ENCODE measurements at regions not wholly inside any gene's neighbourhood (a gene's known extent, or its start where the extent isn't known, plus 50 kb on each side); places are given as distances from the start of the nearest gene placed in this dataset.

GRCh38 chr7:121595758-121596696 lies 199.9 kb upstream of the FAM3C start:
- no peak overlapping the region for H3K27ac ChIP-seq (replicated peaks)
- no peak for TF ChIP-seq REST (IDR thresholded peaks at IDR 0.05; ENCODE audit: insufficient replicate concordance, low read depth)
- TF ChIP-seq, protein P1, sequence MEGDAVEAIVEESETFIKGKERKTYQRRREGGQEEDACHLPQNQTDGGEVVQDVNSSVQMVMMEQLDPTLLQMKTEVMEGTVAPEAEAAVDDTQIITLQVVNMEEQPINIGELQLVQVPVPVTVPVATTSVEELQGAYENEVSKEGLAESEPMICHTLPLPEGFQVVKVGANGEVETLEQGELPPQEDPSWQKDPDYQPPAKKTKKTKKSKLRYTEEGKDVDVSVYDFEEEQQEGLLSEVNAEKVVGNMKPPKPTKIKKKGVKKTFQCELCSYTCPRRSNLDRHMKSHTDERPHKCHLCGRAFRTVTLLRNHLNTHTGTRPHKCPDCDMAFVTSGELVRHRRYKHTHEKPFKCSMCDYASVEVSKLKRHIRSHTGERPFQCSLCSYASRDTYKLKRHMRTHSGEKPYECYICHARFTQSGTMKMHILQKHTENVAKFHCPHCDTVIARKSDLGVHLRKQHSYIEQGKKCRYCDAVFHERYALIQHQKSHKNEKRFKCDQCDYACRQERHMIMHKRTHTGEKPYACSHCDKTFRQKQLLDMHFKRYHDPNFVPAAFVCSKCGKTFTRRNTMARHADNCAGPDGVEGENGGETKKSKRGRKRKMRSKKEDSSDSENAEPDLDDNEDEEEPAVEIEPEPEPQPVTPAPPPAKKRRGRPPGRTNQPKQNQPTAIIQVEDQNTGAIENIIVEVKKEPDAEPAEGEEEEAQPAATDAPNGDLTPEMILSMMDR (IDR thresholded peaks at IDR 0.05; ENCODE audit: insufficient read depth, low read length), result no peak
- TF ChIP-seq POLR2AphosphoS5 (IDR thresholded peaks at IDR 0.05; ENCODE audit: low read depth), result no peak
- TF ChIP-seq GABPA (IDR thresholded peaks at IDR 0.05; ENCODE audit: low read depth), result no peak
- no peak for TF ChIP-seq SPI1 (IDR thresholded peaks at IDR 0.05; ENCODE audit: borderline replicate concordance, low read depth)
- H3K27me3 ChIP-seq (ENCODE audit: insufficient read depth, poor library complexity, severe bottlenecking), result no peaks in the 10 kb centered on the region
- DNase-seq (ENCODE audit: low read depth in 1 of 2, low spot score in 1 of 2), result no peak
- H3K4me3 ChIP-seq (replicated peaks; ENCODE audit: insufficient read depth, low read length), result no peak overlapping the region

GRCh38 chr7:121591926-121592325 lies 195.8 kb upstream of the FAM3C start:
- no peaks in the 10 kb centered on the region for H3K27me3 ChIP-seq (ENCODE audit: insufficient read depth, poor library complexity, severe bottlenecking)
- TF ChIP-seq GABPA (IDR thresholded peaks at IDR 0.05; ENCODE audit: low read depth) (no peak), REST (IDR thresholded peaks at IDR 0.05; ENCODE audit: insufficient replicate concordance, low read depth) (no peak), SPI1 (IDR thresholded peaks at IDR 0.05; ENCODE audit: borderline replicate concordance, low read depth) (no peak), POLR2AphosphoS5 (IDR thresholded peaks at IDR 0.05; ENCODE audit: low read depth) (no peak)
- TF ChIP-seq, protein P1 (IDR thresholded peaks at IDR 0.05; ENCODE audit: insufficient read depth, low read length), result no peak
- DNase-seq (ENCODE audit: low read depth in 1 of 2, low spot score in 1 of 2), result no peak
- H3K27ac ChIP-seq (replicated peaks), result no peak overlapping the region
- H3K4me3 ChIP-seq (replicated peaks; ENCODE audit: insufficient read depth, low read length), result no peak overlapping the region

DNA sequence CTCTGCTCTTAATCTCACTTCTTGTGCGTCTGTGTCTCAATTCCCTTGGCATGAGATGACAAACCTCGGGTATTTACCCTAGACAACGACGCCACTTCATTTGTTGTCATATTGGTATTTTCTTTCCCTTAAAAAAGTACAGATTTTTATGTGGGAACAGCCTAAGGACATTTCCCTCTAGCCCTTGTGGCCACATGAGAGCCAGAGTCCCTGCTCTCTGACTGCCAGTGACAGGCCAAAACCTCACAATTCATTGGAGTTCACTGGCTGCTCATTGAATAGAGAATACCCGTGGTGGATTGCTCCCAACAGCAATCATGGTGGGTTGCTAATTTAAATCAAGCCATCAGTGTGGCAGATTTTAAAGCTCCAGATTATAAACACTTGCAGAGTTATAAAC lies 191.3 kb upstream of the FAM3C start:
- no peak overlapping the region for H3K27ac ChIP-seq (replicated peaks)
- no peaks in the 10 kb centered on the region for H3K27me3 ChIP-seq (ENCODE audit: insufficient read depth, poor library complexity, severe bottlenecking)
- TF ChIP-seq SPI1 (IDR thresholded peaks at IDR 0.05; ENCODE audit: borderline replicate concordance, low read depth) (no peak), POLR2AphosphoS5 (IDR thresholded peaks at IDR 0.05; ENCODE audit: low read depth) (no peak), REST (IDR thresholded peaks at IDR 0.05; ENCODE audit: insufficient replicate concordance, low read depth) (no peak), GABPA (IDR thresholded peaks at IDR 0.05; ENCODE audit: low read depth) (no peak)
- TF ChIP-seq, protein P1 (IDR thresholded peaks at IDR 0.05; ENCODE audit: insufficient read depth, low read length), result no peak
- DNase-seq (ENCODE audit: low read depth in 1 of 2, low spot score in 1 of 2), result no peak
- no peak overlapping the region for H3K4me3 ChIP-seq (replicated peaks; ENCODE audit: insufficient read depth, low read length)
